ENCODE measurements at regions not wholly inside any gene's neighbourhood (a gene's known extent, or its start where the extent isn't known, plus 50 kb on each side); places are given as distances from the start of the nearest gene placed in this dataset.

- FAIRE-seq: no peak
- DNase-seq (ENCODE audit: low read depth): no peak
- Histone ChIP-seq H3K27me3 (ENCODE audit: control insufficient read depth, insufficient read depth, low read length) (no peaks in the 10 kb centered on the region), H3K4me3 (ENCODE audit: low read depth, low read length) (no peak overlapping the region), H3K36me3 (ENCODE audit: control insufficient read depth, insufficient read depth, low read length) (no peaks in the 10 kb centered on the region)
- TF ChIP-seq, protein P1, sequence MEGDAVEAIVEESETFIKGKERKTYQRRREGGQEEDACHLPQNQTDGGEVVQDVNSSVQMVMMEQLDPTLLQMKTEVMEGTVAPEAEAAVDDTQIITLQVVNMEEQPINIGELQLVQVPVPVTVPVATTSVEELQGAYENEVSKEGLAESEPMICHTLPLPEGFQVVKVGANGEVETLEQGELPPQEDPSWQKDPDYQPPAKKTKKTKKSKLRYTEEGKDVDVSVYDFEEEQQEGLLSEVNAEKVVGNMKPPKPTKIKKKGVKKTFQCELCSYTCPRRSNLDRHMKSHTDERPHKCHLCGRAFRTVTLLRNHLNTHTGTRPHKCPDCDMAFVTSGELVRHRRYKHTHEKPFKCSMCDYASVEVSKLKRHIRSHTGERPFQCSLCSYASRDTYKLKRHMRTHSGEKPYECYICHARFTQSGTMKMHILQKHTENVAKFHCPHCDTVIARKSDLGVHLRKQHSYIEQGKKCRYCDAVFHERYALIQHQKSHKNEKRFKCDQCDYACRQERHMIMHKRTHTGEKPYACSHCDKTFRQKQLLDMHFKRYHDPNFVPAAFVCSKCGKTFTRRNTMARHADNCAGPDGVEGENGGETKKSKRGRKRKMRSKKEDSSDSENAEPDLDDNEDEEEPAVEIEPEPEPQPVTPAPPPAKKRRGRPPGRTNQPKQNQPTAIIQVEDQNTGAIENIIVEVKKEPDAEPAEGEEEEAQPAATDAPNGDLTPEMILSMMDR (IDR thresholded peaks at IDR 0.05; ENCODE audit: insufficient read depth, low read length, severe bottlenecking): no peak
Observed at GRCh38 chr1:238558746-238559145, 668.0 kb upstream of the ZP4 start.

DNA sequence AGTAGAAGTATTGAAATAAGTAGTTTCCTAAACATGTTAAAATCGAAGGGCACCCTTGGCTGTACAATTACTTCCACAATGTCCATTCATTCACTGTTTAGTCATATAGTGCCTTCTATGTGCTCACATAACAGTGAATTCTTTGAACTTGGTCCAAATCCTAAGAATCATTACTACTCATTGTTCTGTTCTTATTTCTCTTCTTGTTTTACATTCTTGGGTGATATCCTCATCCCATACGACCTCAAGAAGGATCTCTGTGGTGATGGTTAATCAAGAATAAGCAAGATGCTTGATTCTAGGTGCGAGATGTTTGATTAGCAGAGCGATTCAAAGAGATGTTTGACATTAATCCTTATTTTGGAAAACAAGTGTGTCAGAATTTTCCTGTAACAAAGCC is 667.4 kb upstream of the ZP4 start:
- DNase-seq (ENCODE audit: low read depth) (peak; percentile 21), FAIRE-seq (no peak)
- TF ChIP-seq, protein P1 (IDR thresholded peaks at IDR 0.05; ENCODE audit: insufficient read depth, low read length, severe bottlenecking): no peak
- Histone ChIP-seq H3K36me3 (ENCODE audit: control insufficient read depth, insufficient read depth, low read length) (no peaks in the 10 kb centered on the region), H3K4me3 (ENCODE audit: low read depth, low read length) (no peak overlapping the region), H3K27me3 (ENCODE audit: control insufficient read depth, insufficient read depth, low read length) (no peaks in the 10 kb centered on the region)

DNA sequence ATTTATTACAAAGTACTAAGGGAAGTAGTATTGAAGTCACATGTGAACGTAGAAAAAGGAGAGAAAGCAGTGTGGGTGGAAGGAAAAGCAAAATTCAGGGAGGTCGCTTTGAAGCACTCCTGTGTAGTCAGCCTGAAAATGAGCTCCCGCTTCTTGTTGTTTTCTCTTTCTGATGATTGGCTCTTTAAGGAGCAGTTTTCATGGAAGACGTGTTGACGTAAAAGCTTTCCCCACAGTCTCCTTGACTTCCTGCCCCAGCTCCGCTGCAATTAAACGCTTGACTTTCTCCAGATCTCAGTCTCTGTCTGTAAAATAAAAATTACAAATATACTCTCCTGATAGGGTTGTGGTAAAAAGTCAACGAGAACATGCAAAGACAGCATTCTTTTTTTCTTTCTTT is 661.5 kb upstream of the ZP4 start:
- Histone ChIP-seq H3K27me3 (ENCODE audit: control insufficient read depth, insufficient read depth, low read length) (no peaks in the 10 kb centered on the region), H3K36me3 (ENCODE audit: control insufficient read depth, insufficient read depth, low read length) (no peaks in the 10 kb centered on the region), H3K4me3 (ENCODE audit: low read depth, low read length) (no peak overlapping the region)
- TF ChIP-seq, protein P1 (IDR thresholded peaks at IDR 0.05; ENCODE audit: insufficient read depth, low read length, severe bottlenecking): no peak
- FAIRE-seq: no peak
- no peak for DNase-seq (ENCODE audit: low read depth)

- Histone ChIP-seq H3K36me3 (ENCODE audit: control insufficient read depth, insufficient read depth, low read length) (no peaks in the 10 kb centered on the region), H3K27me3 (ENCODE audit: control insufficient read depth, insufficient read depth, low read length) (no peaks in the 10 kb centered on the region), H3K4me3 (ENCODE audit: low read depth, low read length) (no peak overlapping the region)
- TF ChIP-seq, protein P1 (IDR thresholded peaks at IDR 0.05; ENCODE audit: insufficient read depth, low read length, severe bottlenecking): no peak
- DNase-seq (ENCODE audit: low read depth) (no peak), FAIRE-seq (no peak)
Observed at GRCh38 chr1:238549137-238549536, 658.4 kb upstream of the ZP4 start.

DNA sequence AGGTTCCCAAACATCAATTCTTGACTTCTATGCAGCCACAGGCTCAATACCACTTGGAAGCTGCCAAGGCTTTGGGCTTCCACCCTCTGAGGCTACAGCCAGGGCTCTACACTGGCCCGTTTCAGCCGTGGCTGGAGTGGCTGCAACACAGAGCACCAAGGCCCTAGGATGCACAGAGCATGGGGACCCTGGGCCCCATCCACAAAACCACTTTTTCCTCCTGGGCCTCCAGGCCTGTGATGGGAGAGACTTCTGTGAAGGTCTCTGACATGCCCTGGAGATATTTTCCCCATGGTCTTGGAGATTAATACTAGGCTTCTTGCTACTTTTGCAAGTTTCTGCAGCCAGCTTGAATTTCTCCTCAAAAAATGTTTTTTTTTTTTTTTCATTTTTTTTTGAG is 655.4 kb upstream of the ZP4 start:
- Histone ChIP-seq H3K27me3 (ENCODE audit: control insufficient read depth, insufficient read depth, low read length) (no peaks in the 10 kb centered on the region), H3K36me3 (ENCODE audit: control insufficient read depth, insufficient read depth, low read length) (no peaks in the 10 kb centered on the region), H3K4me3 (ENCODE audit: low read depth, low read length) (no peak overlapping the region)
- TF ChIP-seq, protein P1 (IDR thresholded peaks at IDR 0.05; ENCODE audit: insufficient read depth, low read length, severe bottlenecking): no peak
- FAIRE-seq: no peak
- DNase-seq (ENCODE audit: low read depth): no peak

- DNase-seq (ENCODE audit: low read depth) (no peak), FAIRE-seq (no peak)
- H3K27me3 ChIP-seq (ENCODE audit: control insufficient read depth, insufficient read depth, low read length): no peaks in the 10 kb centered on the region
- TF ChIP-seq, protein P1 (IDR thresholded peaks at IDR 0.05; ENCODE audit: insufficient read depth, low read length, severe bottlenecking): no peak
- no peaks in the 10 kb centered on the region for H3K36me3 ChIP-seq (ENCODE audit: control insufficient read depth, insufficient read depth, low read length)
- no peak overlapping the region for H3K4me3 ChIP-seq (ENCODE audit: low read depth, low read length)
Observed at GRCh38 chr1:238537641-238538040, 646.9 kb upstream of the ZP4 start.
